Activated CD4-positive, CD25-positive, alpha-beta regulatory T cell treated with anti-CD3 and anti-CD28 coated beads, Interleukin-2, amount 50 U/mL, for 24 hours (primary cell): ENCODE measurements at regions not wholly inside any gene's neighbourhood (a gene's known extent, or its start where the extent isn't known, plus 50 kb on each side); places are given as distances from the start of the nearest gene placed in this dataset.
"Not testable (repeated sequence)": the region's sequence is repeated elsewhere in the genome, so short reads cannot be mapped to it uniquely, and the experiment has no call there.

ENCODE experiments used
- ATAC-seq, 2 donors: fragments of 150-1000 bp; cut with Tn5 transposase; one replicate each; pipeline ENCODE4 v1.10.0; 2021; ENCODE audit warnings: mild to moderate bottlenecking in 1 of 2, moderate library complexity in 1 of 2

GRCh38 chr3:191074511-191074910, 124.5 kb upstream of the OSTN start:
- no peak for ATAC-seq

- ATAC-seq, result no peak
These were observed 128.2 kb upstream of the OSTN start for GRCh38 chr3:191070762-191071403.

GRCh38 chr3:191070201-191070600, 128.8 kb upstream of the OSTN start:
- no peak for ATAC-seq

GRCh38 chr3:191068946-191069813, 129.9 kb upstream of the OSTN start:
- no peak for ATAC-seq

GRCh38 chr3:191066669-191067068, 132.4 kb upstream of the OSTN start:
- no peak for ATAC-seq

GRCh38 chr3:191065181-191065805, 133.7 kb upstream of the OSTN start:
- no peak for ATAC-seq

- no peak for ATAC-seq
These were observed 148.0 kb upstream of the OSTN start for GRCh38 chr3:191051037-191051436.

- no peak for ATAC-seq
These were observed 151.1 kb upstream of the OSTN start for GRCh38 chr3:191047930-191048329.

GRCh38 chr3:191030929-191031328, 168.1 kb upstream of the OSTN start:
- no peak for ATAC-seq

GRCh38 chr3:191030491-191030890, 168.0 kb upstream of the GMNC start:
- ATAC-seq, result no peak

GRCh38 chr3:191026746-191027145, 164.3 kb upstream of the GMNC start:
- no peak for ATAC-seq

- ATAC-seq, result no peak
These were observed 158.4 kb upstream of the GMNC start for GRCh38 chr3:191020730-191021396.

GRCh38 chr3:191019855-191020254, 157.4 kb upstream of the GMNC start:
- no peak for ATAC-seq

GRCh38 chr3:191015960-191016359, 153.5 kb upstream of the GMNC start:
- not testable (repeated sequence) for ATAC-seq

GRCh38 chr3:191008074-191008473, 145.6 kb upstream of the GMNC start:
- no peak for ATAC-seq

- no peak for ATAC-seq
These were observed 143.3 kb upstream of the GMNC start for GRCh38 chr3:191005790-191006189.

- ATAC-seq, result no peak
These were observed 141.2 kb upstream of the GMNC start for GRCh38 chr3:191003742-191004141.

GRCh38 chr3:190996181-190996775, 133.8 kb upstream of the GMNC start:
- ATAC-seq, result no peak

- ATAC-seq, result no peak
These were observed 132.7 kb upstream of the GMNC start for GRCh38 chr3:190995156-190995555.

GRCh38 chr3:190990898-190991297, 128.4 kb upstream of the GMNC start:
- no peak for ATAC-seq

GRCh38 chr3:190989218-190989617, 126.7 kb upstream of the GMNC start:
- no peak for ATAC-seq

- no peak for ATAC-seq
These were observed 125.6 kb upstream of the GMNC start for GRCh38 chr3:190988102-190988501.
